ENCODE measurements at regions not wholly inside any gene's neighbourhood (a gene's known extent, or its start where the extent isn't known, plus 50 kb on each side); places are given as distances from the start of the nearest gene placed in this dataset.
"Not testable (repeated sequence)": the region's sequence is repeated elsewhere in the genome, so short reads cannot be mapped to it uniquely, and the experiment has no call there.

DNA sequence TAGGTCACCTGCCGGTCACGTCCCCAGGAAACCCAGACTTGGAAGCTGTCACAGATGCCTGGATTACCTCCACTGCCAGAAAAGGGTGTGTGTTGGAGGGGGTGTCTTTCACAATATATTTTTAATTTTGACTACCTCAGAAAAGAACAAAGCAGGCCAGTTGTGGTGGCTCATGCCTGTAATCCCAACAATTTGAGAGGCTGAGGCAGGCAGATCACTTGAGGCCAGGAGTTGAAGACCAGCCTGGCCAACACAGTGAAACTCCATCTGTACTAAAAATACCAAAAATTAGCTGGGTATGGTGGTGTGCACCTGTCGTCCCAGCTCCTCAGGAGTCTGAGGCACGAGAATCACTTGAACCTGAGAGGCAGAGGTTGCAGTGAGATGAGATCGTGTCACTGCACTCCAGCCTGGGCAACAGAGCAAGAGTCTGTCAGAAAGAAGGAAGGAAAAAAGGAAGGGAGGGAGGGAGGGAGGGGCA lies 81.6 kb upstream of the FGF3 start:
- TF ChIP-seq POLR2AphosphoS5 (IDR thresholded peaks at IDR 0.05; ENCODE audit: low read depth, low read length), result not testable (repeated sequence)
- TF ChIP-seq, protein P1, sequence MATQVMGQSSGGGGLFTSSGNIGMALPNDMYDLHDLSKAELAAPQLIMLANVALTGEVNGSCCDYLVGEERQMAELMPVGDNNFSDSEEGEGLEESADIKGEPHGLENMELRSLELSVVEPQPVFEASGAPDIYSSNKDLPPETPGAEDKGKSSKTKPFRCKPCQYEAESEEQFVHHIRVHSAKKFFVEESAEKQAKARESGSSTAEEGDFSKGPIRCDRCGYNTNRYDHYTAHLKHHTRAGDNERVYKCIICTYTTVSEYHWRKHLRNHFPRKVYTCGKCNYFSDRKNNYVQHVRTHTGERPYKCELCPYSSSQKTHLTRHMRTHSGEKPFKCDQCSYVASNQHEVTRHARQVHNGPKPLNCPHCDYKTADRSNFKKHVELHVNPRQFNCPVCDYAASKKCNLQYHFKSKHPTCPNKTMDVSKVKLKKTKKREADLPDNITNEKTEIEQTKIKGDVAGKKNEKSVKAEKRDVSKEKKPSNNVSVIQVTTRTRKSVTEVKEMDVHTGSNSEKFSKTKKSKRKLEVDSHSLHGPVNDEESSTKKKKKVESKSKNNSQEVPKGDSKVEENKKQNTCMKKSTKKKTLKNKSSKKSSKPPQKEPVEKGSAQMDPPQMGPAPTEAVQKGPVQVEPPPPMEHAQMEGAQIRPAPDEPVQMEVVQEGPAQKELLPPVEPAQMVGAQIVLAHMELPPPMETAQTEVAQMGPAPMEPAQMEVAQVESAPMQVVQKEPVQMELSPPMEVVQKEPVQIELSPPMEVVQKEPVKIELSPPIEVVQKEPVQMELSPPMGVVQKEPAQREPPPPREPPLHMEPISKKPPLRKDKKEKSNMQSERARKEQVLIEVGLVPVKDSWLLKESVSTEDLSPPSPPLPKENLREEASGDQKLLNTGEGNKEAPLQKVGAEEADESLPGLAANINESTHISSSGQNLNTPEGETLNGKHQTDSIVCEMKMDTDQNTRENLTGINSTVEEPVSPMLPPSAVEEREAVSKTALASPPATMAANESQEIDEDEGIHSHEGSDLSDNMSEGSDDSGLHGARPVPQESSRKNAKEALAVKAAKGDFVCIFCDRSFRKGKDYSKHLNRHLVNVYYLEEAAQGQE (IDR thresholded peaks at IDR 0.05; ENCODE audit: insufficient read depth in 1 of 2, low read depth in 2 of 2, low read length in 1 of 2), result not testable (repeated sequence)

All from Panc1 (cell line).